Eye (tissue), 1 donor: ENCODE measurements at regions not wholly inside any gene's neighbourhood (a gene's known extent, or its start where the extent isn't known, plus 50 kb on each side); places are given as distances from the start of the nearest gene placed in this dataset.

Source experiments
- DNase-seq: peaks from one replicate; pipeline ENCODE4 v3.0.0-alpha.2; 2015

GRCh38 chr20:60884277-60884676 is 367.8 kb upstream of the CDH4 start:
- no peak for DNase-seq

GRCh38 chr20:60888771-60889170 is 363.3 kb upstream of the CDH4 start:
- DNase-seq: no peak

GRCh38 chr20:60892095-60892813 is 359.8 kb upstream of the CDH4 start:
- no peak for DNase-seq

- DNase-seq: no peak
Measured at GRCh38 chr20:60894091-60894490, 358.0 kb upstream of the CDH4 start.

- no peak for DNase-seq
Measured at GRCh38 chr20:60895363-60896079, 356.5 kb upstream of the CDH4 start.

GRCh38 chr20:60897976-60898375 is 354.1 kb upstream of the CDH4 start:
- DNase-seq: no peak

- no peak for DNase-seq
Measured at GRCh38 chr20:60899320-60899719, 352.7 kb upstream of the CDH4 start.

- no peak for DNase-seq
Measured at GRCh38 chr20:60900618-60901017, 351.4 kb upstream of the CDH4 start.

- DNase-seq: no peak
Measured at GRCh38 chr20:60901831-60902230, 350.2 kb upstream of the CDH4 start.

- peak; percentile 18 for DNase-seq
Measured at GRCh38 chr20:60903325-60903971, 348.6 kb upstream of the CDH4 start.

GRCh38 chr20:60904730-60905129 is 347.3 kb upstream of the CDH4 start:
- no peak for DNase-seq

- DNase-seq: no peak
Measured at GRCh38 chr20:60905919-60906318, 346.1 kb upstream of the CDH4 start.

GRCh38 chr20:60906555-60906954 is 345.5 kb upstream of the CDH4 start:
- DNase-seq: no peak

GRCh38 chr20:60913298-60913697 is 338.8 kb upstream of the CDH4 start:
- DNase-seq: no peak

- DNase-seq: peak; percentile 83
Measured at GRCh38 chr20:60921022-60921622, 330.9 kb upstream of the CDH4 start.

GRCh38 chr20:60926831-60927230 is 325.2 kb upstream of the CDH4 start:
- no peak for DNase-seq

GRCh38 chr20:60928341-60928740 is 323.7 kb upstream of the CDH4 start:
- no peak for DNase-seq

- DNase-seq: no peak
Measured at GRCh38 chr20:60930023-60930790, 321.9 kb upstream of the CDH4 start.

GRCh38 chr20:60931696-60932095 is 320.4 kb upstream of the CDH4 start:
- no peak for DNase-seq

- DNase-seq: no peak
Measured at GRCh38 chr20:60934724-60935123, 317.3 kb upstream of the CDH4 start.

GRCh38 chr20:60935971-60936370 is 316.1 kb upstream of the CDH4 start:
- no peak for DNase-seq

- DNase-seq: no peak
Measured at GRCh38 chr20:60937585-60937984, 314.5 kb upstream of the CDH4 start.

- no peak for DNase-seq
Measured at GRCh38 chr20:60941379-60941778, 310.7 kb upstream of the CDH4 start.
